Cardiac muscle cell (in vitro differentiated cells and primary cell): ENCODE measurements at regions not wholly inside any gene's neighbourhood (a gene's known extent, or its start where the extent isn't known, plus 50 kb on each side); places are given as distances from the start of the nearest gene placed in this dataset.
A peak's percentile ranks its signal among the peaks of the same experiment; 100 is the strongest.

Experiments
- DNase-seq, 2 donors: peaks; one replicate each; pipeline versions ENCODE4 v3.0.0 to v3.0.0-alpha.2; 2010 to 2017; ENCODE audit warnings: low read depth in 1 of 2, low spot score in 1 of 2
- H3K27ac ChIP-seq: fragments of 200-600 bp; sonication (generic); 2 replicates; pipeline ENCODE4 v1.5.1; 2016
- H3K27me3 ChIP-seq: fragments of 200-600 bp; sonication (generic); 2 replicates; pipeline ENCODE4 v1.6.0; 2016; ENCODE audit warnings: control low read depth
- H3K36me3 ChIP-seq: fragments of 200-600 bp; sonication (generic); 2 replicates; pipeline ENCODE4 v1.5.1; 2016; ENCODE audit warnings: control low read depth
- H3K4me1 ChIP-seq: fragments of 200-600 bp; sonication (generic); 2 replicates; pipeline ENCODE4 v1.8.1; 2017; ENCODE audit warnings: low read depth, mild to moderate bottlenecking, mixed run types
- H3K4me3 ChIP-seq: fragments of 200-600 bp; sonication (generic); 2 replicates; pipeline ENCODE4 v1.5.1; 2016; ENCODE audit warnings: mild to moderate bottlenecking
- H3K9me3 ChIP-seq: fragments of 200-600 bp; sonication (generic); 2 replicates; pipeline ENCODE4 v1.5.1; 2017; ENCODE audit warnings: low read depth, mild to moderate bottlenecking, control low read depth
- CTCF ChIP-seq: IDR thresholded peaks from 2 replicates; pipeline ENCODE4 v1.5.1; 2012; ENCODE audit warnings: low read depth, mild to moderate bottlenecking, low read length

GRCh38 chr2:209073151-209073550, 350.7 kb upstream of the MAP2 start:
- no peaks in the 10 kb centered on the region for H3K36me3 ChIP-seq
- no peak for DNase-seq
- no peaks in the 10 kb centered on the region for H3K4me1 ChIP-seq
- no peak for TF ChIP-seq CTCF
- no peaks in the 10 kb centered on the region for H3K27me3 ChIP-seq
- no peaks in the 10 kb centered on the region for H3K9me3 ChIP-seq
- H3K27ac ChIP-seq = no peak overlapping the region
- no peak overlapping the region for H3K4me3 ChIP-seq

GRCh38 chr2:209074711-209075110, 349.1 kb upstream of the MAP2 start:
- no peaks in the 10 kb centered on the region for H3K4me1 ChIP-seq
- no peak for DNase-seq
- H3K27me3 ChIP-seq = no peaks in the 10 kb centered on the region
- no peak overlapping the region for H3K27ac ChIP-seq
- H3K4me3 ChIP-seq = no peak overlapping the region
- H3K9me3 ChIP-seq = no peaks in the 10 kb centered on the region
- H3K36me3 ChIP-seq = no peaks in the 10 kb centered on the region
- no peak for TF ChIP-seq CTCF

GRCh38 chr2:209076151-209076550, 347.7 kb upstream of the MAP2 start:
- Histone ChIP-seq H3K36me3 (no peaks in the 10 kb centered on the region), H3K27me3 (no peaks in the 10 kb centered on the region), H3K4me3 (no peak overlapping the region), H3K9me3 (no peaks in the 10 kb centered on the region), H3K4me1 (no peaks in the 10 kb centered on the region), H3K27ac (no peak overlapping the region)
- TF ChIP-seq CTCF = no peak
- no peak for DNase-seq

GRCh38 chr2:209086761-209087160, 337.1 kb upstream of the MAP2 start:
- DNase-seq = peak in 1 of 2 donors; percentile 14
- H3K4me3 ChIP-seq = no peak overlapping the region
- H3K4me1 ChIP-seq = peaks cover 8% of the 10 kb centered on the region
- no peaks in the 10 kb centered on the region for H3K27me3 ChIP-seq
- H3K27ac ChIP-seq = no peak overlapping the region
- no peak for TF ChIP-seq CTCF
- H3K9me3 ChIP-seq = no peaks in the 10 kb centered on the region
- no peaks in the 10 kb centered on the region for H3K36me3 ChIP-seq

- Histone ChIP-seq H3K27me3 (no peaks in the 10 kb centered on the region), H3K9me3 (no peaks in the 10 kb centered on the region), H3K36me3 (no peaks in the 10 kb centered on the region), H3K4me1 (peaks cover 8% of the 10 kb centered on the region), H3K4me3 (no peak overlapping the region), H3K27ac (no peak overlapping the region)
- DNase-seq = no peak
- TF ChIP-seq CTCF = no peak
These were observed 332.8 kb upstream of the MAP2 start for GRCh38 chr2:209091056-209091455.

- no peaks in the 10 kb centered on the region for H3K27me3 ChIP-seq
- H3K27ac ChIP-seq = no peak overlapping the region
- H3K9me3 ChIP-seq = no peaks in the 10 kb centered on the region
- no peak overlapping the region for H3K4me3 ChIP-seq
- no peaks in the 10 kb centered on the region for H3K4me1 ChIP-seq
- no peak for DNase-seq
- TF ChIP-seq CTCF = no peak
- H3K36me3 ChIP-seq = no peaks in the 10 kb centered on the region
These were observed 329.6 kb upstream of the MAP2 start for GRCh38 chr2:209094221-209094620.
